ENCODE measurements at regions not wholly inside any gene's neighbourhood (a gene's known extent, or its start where the extent isn't known, plus 50 kb on each side); places are given as distances from the start of the nearest gene placed in this dataset.

- TF ChIP-seq, protein P1, sequence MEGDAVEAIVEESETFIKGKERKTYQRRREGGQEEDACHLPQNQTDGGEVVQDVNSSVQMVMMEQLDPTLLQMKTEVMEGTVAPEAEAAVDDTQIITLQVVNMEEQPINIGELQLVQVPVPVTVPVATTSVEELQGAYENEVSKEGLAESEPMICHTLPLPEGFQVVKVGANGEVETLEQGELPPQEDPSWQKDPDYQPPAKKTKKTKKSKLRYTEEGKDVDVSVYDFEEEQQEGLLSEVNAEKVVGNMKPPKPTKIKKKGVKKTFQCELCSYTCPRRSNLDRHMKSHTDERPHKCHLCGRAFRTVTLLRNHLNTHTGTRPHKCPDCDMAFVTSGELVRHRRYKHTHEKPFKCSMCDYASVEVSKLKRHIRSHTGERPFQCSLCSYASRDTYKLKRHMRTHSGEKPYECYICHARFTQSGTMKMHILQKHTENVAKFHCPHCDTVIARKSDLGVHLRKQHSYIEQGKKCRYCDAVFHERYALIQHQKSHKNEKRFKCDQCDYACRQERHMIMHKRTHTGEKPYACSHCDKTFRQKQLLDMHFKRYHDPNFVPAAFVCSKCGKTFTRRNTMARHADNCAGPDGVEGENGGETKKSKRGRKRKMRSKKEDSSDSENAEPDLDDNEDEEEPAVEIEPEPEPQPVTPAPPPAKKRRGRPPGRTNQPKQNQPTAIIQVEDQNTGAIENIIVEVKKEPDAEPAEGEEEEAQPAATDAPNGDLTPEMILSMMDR (conservative IDR thresholded peaks at IDR 0.05), result no peak
- no peak for TF ChIP-seq ZFX (IDR thresholded peaks at IDR 0.05)
These were observed 668.2 kb upstream of the NDST4 start for GRCh38 chr4:115781528-115782146.

All from C4-2B (cell line).